Activated T-cell treated with anti-CD3 and anti-CD28 coated beads, Interleukin-2, amount 50 U/mL, for 48 hours (primary cell): ENCODE measurements at regions not wholly inside any gene's neighbourhood (a gene's known extent, or its start where the extent isn't known, plus 50 kb on each side); places are given as distances from the start of the nearest gene placed in this dataset.

ENCODE experiments used
- DNase-seq, 2 experiments: peaks; one replicate each; pipeline ENCODE4 v3.0.0-alpha.2; 2020

DNA sequence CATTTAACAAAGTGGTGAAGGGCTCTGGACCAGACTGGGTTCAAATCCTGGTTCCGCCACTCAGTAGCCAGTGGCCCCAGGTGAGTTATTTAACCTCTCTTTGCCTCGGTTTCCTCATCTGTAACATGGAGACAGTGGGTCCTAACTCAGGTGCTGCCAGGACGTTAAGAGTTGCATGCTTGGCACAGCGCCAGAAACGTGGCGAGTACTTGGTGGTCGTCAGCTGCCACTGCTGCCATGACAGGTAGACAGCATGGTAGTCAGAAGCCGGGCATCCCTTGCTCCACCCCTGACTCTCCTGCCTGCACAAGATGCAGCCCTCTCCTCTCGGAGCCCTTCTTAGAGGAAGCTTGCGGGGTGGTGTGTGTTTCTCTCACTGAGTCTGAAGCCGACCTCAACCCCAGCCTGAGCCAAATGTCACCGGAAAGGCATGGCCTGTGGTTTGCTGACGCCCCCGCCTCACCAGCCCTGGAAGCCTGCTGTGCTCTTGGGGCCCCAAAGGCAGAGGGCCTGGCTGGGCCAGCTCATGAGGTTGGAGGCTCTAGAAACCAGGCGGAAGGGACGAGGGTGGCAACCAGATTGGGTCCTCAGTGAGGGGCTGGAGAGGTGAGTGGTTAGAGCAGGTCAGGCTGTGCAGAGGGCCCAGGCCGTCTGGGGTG, 160.8 kb upstream of the TLE3 start:
- peak; percentile 87 to 91 for DNase-seq

DNA sequence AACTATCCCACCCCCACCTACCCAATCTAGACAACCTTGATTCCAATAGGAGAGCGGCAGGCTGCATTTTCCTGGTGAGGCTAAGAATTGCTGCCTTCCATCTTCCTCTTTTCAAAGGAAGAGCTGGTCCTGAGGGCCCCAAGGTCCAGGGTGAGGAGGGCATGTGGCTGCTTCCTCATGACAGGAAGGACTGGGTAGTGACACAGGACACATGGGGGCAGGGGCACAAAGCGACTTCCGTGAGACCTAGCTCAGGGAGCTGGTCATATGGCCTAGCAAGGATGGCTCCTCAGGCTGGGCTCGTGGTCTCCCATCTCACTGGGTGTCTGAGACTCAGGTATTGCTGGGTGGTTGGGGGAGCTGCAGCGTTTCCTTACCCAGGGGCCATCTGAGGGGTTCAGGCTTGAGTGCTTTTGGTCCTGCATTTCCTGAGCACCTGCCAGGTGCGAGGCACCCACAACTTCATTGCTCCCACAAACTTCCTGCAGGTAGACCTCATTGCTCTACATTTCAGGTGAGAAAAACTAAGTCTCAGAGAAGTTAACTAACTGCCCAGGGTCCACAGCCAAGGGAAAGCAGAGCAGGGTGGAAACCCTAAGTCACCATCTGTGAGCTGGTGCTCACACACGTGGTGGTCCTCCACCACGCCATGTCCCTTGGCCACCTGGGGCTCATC, 160.0 kb upstream of the TLE3 start:
- DNase-seq: no peak

DNA sequence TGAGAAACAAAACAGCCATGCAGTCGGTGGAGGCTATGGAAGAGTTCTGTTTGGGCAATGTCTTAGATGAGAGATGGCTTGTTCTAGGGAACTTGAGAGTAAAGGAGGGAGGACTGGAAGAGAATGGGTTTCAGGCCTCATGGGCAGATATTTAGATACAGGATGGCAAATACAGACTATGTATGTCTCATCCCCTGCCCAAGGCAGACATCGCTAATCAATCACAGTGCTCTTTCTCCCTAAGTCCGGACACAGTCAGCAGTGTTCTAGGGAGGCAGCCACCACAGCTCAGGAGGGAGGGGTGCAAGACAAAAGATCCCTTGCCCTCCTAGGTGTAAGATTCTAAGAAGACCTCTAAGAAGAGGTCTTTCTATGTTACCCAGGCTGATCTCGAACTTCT, 159.3 kb upstream of the TLE3 start:
- DNase-seq: no peak

- DNase-seq: no peak
Observed at GRCh38 chr15:70254311-70254869, 156.7 kb upstream of the TLE3 start.

DNA sequence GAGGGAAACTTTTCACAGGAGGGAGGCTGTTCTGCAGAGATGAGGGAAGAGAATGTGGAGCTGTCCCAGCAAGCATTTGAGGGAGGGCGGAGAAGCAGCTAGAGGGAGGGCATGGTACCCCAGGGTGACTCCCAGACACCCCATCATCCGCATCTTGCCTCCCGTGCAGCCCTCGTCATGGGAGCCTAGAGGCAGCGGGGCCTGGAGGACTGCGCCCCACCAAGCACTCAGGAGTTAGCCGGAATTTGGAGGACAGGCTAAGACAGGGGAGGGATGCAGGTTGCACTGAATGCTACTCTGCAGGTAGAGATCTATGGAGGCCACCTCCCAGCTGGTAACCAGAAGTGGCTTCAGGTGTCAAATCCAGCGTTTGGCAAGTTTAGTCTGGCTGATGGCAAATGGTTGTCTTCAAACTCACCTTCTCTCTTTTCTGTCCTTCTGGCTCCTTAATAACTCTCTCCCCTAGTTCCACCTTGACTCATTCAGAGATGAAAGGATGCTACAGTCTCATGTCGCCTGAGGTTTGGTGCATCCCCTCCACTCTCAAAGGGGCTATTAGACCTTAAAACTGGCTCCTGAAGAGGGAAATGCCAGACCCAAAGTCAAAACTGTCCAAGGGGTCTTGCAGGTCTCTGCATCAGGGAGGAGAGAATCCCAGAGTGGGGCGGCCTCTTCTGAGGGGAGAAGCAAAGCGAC, 155.9 kb upstream of the TLE3 start:
- DNase-seq: no peak

DNA sequence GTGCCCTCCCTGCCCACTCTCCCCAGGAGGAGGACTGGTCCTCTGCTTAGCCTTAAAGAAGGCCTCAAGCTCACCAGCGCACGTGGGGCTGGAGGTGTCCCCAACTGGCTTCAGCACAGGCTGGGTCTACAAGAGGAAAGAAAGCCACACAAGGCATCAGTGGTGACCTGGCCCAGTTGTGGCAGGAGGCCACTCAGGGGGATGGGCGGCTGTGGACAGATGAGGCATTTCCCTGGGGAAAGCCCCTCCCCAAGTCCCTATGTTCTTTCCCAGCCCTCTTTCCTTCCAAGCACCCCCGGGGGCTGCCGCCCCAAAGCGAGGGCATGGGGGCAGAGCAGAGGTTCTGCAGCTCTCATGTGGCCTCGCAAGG, 155.2 kb upstream of the TLE3 start:
- no peak for DNase-seq

DNA sequence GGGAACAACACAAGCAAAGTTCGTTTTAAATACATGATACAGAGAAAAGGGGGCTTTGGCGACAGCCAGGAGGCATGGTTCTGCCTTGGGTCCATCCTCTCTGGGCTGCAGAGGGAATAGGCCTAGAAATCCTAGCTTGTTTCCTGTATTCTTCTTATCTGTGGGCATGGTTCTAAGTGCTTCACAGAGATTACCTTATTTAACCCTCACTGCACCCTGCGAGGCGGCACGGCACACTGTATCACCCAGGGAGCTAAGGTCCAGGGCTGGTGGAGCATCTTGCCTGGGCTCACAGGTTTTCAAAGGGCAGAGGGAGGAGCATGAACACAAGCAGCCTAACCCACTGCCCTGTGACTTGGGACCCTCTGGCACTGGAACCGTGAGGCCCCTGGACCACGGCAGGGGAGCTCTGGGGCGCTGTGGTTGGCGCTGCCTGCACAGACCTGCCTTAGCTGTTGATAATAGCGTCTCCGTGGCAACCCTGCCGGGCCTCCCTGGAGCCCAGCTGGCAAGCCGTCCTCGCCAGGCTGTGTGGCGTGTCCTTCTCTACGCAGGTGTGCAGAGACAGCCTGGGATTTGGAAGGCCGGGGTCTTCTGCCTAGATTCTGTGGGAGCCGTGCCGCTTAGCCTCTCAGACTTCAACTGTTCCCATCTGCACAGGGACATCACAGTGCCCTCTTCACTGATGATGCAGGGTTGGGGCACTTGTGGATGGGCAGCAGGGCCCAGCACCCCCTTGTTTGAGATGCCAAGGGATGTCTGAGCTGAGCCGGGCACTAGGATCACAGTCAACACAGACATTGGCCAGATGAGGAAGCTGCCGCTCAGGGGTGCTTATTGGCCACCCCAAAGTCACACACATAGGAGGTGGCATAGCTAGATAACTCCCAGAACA, 154.6 kb upstream of the TLE3 start:
- no peak for DNase-seq

GRCh38 chr15:70251246-70251990, 153.7 kb upstream of the TLE3 start:
- no peak for DNase-seq

GRCh38 chr15:70250208-70251201, 152.8 kb upstream of the TLE3 start:
- DNase-seq: no peak

- DNase-seq: no peak
Observed at GRCh38 chr15:70249616-70250015, 151.9 kb upstream of the TLE3 start.

DNA sequence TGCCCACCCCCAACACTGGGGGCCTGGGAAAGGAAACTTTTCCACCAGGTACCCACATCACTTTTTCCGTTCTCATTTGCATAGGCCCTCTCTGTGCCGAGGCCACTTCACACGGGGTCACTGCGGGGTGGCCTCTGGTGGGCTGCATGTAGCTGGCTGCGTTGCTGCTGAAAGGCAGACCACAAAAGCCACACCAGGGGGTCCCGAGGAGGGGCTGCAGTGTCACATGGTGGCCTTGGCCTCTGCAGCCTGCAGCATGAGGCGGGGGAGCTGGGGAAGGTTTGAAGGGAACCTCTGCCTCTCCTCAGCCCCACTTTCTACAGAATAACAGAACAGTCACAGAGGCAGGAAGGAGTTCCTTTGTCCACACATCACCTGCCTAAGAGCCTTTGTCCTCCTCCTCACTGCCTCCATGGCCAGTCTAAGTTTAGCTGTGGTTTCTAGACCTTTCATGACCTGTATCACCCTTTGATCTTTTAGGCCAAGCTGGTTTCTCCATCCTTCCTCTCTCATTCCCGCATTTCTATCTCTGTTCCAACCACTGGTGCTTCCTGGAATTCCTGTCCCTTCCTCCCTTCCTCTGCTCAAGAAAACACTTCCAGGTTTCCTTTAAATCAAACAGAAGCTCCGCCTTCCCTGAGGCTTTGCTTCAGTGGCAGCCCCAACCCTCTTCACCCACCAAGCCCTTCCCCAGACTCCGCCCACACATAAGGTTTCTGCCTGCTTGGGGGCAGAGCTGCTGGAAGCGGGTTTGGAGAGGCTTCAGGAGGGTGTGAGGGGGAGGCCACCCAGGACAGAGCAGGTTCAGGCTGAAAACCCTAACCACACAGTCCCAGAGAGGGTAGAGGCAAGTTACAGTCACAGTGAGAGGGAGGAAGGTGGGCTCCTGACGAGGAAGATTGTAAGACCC, 150.7 kb upstream of the TLE3 start:
- DNase-seq: no peak

- DNase-seq: peak in 1 of 2 experiments; percentile 18
Observed at GRCh38 chr15:70247281-70247680, 149.6 kb upstream of the TLE3 start.

DNA sequence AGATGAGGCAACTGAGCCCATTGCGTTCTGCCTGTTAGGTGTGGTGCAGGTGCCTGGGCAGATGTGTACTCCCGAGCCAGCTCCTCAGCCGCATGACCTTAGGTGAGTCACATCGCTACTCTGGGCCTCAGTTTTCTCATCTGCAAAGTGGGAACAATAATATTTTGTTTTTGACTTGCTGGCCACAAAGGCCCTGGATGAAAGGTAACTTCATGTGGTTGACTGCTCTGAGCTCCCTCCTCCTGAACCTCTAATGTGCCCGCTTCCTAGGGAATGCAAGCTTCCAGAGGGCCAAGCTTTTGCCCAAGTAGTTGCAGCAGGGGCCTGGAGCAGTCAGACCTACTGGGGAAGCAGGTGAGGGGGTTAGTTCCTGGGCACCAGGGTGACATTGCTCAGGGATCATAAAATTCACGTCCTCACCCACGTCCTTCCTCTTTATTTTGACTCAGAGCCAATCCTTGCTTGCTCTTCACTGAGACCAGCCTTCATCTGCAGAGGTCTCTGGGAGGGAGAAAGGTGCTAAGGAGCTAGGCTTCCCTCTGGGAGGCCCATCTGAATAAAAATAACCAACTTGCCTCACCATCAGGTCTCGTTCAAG, 149.0 kb upstream of the TLE3 start:
- peak in 1 of 2 experiments; percentile 16 for DNase-seq

DNA sequence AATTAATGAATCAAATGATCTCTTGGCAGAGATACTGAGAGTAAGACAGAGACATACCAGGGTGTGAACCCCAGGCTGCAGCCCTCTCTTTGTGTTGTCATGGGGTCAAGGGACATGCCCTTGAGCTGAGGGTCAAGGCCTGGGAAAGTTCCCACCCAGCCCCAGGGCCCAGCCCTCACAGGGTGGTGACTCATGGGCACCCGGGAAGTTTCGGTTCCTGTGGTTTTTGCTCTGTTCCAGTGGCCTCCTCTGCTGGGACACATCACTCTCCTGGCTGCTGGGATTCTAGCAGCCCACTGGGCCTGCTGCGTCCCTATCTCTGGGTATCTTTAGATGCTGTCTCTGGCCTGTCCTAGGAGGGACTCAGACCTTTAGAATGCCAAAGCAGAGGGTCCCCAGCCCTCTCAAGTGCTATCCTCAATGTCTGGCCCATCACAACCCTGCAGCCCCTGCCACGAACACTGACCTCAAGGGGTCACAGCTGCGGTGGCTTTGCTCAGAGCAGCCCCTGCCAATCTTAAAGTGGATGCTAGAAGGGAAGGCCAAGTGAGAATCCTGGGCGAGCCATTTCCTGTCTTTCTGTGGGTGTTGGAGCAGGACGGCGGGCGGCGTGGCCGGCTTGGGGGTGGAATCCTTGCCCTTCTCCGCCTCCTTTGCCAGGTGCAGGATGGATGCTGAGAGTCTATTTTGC, 148.4 kb upstream of the TLE3 start:
- DNase-seq: peak in 1 of 2 experiments; percentile 20

DNA sequence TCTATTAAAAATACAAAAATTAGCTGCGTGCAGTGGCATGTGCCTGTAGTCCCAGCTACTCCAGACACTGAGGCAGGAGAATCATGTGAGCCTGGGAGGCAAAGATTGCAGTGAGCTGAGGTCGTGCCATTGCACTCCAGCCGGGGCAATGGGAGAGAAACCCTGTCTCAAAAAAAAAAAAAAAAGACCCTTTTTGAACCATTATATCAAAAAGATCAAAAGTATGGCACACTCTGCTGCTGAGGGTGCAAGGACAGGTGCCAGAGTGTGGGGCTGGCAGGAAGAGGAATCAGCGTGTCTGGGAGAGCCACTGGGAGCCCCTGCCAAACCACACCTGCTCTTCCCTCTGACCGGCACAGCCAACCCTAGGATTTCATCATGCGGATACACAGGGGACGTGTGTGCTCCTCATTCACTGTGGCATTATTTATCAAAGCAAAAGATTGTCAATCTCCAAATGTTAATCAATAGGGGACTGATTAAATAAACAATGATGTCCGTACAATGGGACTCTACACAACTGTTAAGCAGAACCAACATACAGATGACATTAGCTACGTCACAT, 147.3 kb upstream of the TLE3 start:
- DNase-seq: no peak

- peak in 1 of 2 experiments; percentile 12 for DNase-seq
Observed at GRCh38 chr15:70243686-70244540, 146.2 kb upstream of the TLE3 start.
